ENCODE measurements at regions not wholly inside any gene's neighbourhood (a gene's known extent, or its start where the extent isn't known, plus 50 kb on each side); places are given as distances from the start of the nearest gene placed in this dataset.

GRCh38 chr5:155929112-155929511 lies 397.9 kb upstream of the SGCD start:
- no peak for DNase-seq

- no peak for DNase-seq
These were observed 392.0 kb upstream of the SGCD start for GRCh38 chr5:155934964-155935363.

- no peak for DNase-seq
These were observed 391.2 kb upstream of the SGCD start for GRCh38 chr5:155935723-155936122.

DNA sequence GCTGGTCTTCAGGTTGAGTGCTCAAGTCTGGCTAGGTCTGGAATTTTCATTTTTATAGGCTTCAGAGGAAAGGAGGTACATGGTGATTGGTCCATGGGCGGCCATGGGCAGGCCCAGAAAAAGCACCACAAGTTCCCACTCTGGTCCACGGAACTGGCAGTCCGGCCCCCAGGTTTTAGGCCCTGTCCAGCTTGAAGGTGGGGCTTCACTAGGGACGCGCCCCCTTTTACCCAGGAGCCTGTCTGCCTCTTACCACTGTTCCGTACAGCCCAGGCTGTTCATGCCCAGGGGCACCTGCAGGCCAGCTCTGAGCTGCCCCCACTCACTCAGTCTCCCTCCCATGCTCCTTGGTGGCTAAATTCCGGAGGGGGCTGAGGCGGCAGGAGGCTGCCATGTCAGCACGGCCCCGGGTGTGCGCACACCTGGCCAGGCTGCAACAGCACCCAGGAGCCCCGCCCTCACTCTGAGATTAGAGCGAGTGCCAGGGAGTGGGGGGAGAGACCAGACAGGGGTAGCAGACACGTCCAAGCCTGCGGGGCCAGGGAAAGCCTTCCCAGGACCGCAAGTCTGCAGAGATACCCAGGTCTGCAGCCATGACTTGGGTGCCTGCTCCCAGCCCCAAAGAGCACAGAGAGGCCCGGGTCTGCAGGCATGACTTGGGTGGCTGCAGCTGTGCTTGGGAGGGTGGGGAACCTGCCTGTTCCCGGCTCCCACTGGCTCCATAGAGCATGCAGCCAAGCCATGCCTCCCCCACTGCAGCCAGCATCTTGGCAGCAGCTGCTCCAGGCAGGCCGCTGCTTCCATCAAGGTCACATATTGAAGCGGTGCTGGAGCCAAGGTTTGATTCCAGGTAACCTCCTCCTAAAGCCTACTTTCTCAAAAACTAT lies 390.2 kb upstream of the SGCD start:
- no peak for DNase-seq

GRCh38 chr5:155938051-155938450 lies 388.9 kb upstream of the SGCD start:
- DNase-seq: no peak

DNA sequence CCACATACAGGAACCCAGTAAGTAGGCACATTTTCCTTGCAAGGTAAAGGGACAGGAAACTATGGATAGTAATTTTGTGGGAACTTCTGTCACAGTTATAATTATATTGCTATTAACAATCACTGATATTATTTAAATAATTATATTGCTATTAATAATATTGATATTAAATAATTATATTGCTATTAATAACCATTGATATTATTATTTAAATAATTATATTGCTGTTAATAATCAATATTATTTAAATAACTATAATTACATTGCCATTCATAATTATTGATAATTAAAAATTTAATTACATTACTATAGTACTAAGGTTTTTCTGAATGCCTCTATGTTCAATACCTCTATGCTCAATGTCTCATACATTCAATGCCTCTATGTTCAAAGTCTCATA lies 385.6 kb upstream of the SGCD start:
- DNase-seq: no peak

DNA sequence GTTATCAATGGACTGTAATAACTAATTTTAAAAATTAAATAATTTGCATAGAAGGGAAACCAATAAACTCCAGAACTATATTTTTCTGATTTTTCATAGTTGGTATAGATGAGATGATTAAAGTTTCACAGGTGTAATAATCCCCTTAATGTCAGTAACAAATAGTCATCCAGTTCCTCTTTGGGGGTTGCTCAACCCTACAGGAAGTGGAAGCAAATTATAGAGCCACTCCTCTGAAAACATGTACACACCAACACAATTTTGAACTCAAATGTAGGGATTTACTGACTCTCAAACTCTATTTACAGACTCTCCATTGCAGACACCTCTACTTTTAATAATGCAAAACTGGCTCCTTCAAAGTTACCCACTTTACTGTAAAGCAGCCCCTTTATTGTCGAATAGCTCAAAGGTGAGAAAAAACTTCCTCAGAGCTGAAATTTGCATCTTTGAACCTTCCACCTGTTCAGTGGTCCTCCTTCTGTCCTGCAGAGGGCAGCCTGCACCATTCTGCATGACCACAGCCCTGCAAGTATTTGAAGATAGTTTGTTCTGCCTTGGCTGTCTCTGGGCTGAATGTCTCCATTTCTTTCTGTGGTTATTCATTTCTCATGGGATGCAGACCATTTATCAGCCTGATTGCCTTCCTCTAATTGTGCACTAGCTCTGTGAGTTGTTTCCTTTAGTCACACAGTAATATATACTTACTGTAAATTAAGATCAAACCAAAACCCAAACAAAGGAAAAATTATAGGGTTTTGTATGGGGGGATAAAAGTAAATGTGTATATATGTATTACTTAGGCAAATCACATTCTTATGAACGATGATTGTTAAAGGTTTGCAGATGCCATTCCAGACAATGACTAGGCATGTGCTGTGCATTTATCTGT lies 383.2 kb upstream of the SGCD start:
- peak; percentile 9 for DNase-seq

- no peak for DNase-seq
These were observed 379.4 kb upstream of the SGCD start for GRCh38 chr5:155947394-155948062.

DNA sequence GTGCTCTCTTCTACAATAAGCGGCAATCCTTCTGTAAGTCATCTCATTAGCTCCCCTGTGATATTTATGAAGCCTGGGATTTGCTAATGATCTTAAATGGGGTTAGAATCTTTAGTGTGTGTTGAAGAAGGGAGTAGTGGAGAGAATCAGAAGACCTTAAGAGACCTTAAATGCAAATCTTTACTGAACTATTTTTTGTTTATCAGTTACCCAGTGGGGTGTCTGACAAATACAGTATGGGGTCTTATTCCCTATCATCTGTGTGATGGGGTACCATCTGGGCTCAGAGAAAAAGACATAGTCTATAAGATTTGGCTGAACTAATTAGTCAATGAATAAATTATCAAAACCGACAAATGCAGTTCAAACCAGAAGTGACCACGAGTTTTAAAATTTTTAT lies 378.4 kb upstream of the SGCD start:
- no peak for DNase-seq

DNA sequence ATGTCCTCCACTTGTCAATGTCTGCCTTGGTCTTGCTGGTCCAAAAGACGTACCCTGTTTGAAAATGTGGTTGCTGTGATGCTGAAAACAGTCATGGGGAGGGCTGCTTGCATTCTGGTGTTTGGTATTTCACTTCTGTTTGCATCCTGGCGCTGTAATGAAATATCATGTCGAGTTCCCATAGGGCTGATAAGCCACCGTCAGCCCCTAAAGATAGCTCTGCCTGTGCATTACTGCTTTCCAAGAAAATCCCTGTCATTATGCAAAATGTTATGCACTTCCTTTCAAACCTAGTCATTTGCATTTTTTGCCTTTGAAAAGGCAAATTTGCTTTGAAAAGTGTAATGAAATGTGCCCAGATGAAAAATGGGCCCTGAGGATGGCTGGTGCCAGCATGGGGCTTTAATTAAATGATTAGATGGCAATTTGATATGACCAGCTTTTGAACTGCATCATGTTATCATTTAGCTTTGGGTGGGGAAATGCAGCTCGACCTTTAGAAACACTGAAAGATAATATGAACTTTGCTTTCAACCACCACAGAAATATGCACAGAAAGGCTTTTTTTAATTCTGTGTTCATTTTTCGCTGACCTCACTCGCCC lies 374.4 kb upstream of the SGCD start:
- no peak for DNase-seq

GRCh38 chr5:155953335-155953734 lies 373.6 kb upstream of the SGCD start:
- DNase-seq: no peak

DNA sequence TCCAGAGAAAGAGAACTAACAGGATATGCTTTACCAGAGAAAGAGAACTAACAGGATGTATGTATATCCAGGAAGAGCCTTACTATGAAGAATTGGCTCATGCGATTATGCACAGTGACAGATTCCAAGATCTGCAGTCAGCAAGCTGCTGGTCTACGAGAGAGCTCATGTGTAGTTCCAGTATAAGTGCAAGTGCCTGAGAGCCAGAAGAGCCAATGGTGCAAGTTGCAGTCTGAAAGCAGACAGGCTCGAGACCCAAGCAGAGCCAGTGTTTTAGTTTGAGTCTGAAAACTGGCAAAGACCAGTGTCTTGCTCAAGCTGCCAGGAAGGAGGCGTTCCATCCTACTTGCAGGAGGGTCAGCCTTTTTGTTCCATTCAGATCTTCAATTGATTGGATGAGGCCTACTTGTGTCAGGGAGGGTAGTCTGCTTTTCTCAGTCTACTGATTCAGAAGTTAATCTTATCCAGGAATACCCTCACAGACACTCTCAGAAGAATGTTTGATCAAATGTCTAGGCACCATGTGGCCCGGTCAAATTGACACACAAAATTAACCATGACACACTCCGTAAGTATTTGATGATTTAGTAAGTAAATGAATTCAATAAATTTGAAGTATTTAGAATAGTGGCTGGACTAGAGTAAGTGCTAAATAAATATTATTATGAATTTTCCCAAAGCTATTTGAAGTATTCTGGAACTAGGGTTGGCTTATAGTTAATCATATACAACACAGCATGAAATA lies 372.1 kb upstream of the SGCD start:
- no peak for DNase-seq

- no peak for DNase-seq
These were observed 369.1 kb upstream of the SGCD start for GRCh38 chr5:155957884-155958283.

DNA sequence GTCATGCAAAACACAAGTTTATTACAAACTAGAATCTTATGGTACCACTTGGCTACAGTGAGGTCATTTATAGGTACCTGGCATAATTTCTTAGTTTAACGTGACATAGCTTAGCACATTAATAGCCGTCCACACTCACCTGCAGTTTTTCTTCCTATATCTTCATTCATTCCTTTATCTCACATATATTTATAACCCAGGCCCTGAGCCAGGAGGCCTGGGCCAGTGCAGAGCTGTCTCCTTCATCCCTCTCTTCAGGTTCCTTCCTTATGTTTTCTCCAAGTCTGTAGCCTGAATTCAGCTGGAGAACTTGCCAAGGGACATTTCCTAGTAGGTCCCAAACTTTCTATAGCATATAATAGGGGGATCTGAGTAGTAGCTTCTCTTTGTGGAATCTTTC lies 367.9 kb upstream of the SGCD start:
- DNase-seq: no peak

- DNase-seq: no peak
These were observed 366.8 kb upstream of the SGCD start for GRCh38 chr5:155960177-155960576.

DNA sequence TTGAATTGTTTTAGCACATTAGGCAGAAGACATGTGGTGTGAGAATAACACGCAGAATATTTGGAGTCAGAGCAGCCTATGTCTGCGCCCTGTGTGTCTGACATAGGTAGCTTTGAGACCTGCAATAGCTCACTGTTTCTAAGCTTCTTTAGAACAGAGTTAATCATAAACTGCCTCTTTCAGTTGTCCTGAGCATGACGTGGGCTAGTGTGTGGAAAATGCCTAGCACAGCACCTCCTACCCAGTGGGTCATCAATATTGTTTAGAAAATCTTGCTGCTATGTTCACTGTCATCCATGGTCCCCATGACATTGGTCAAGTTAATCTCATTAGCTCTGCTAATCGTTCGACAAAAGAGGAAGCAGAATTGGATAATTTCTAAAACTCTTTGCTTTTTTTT lies 357.4 kb upstream of the SGCD start:
- DNase-seq: no peak

DNA sequence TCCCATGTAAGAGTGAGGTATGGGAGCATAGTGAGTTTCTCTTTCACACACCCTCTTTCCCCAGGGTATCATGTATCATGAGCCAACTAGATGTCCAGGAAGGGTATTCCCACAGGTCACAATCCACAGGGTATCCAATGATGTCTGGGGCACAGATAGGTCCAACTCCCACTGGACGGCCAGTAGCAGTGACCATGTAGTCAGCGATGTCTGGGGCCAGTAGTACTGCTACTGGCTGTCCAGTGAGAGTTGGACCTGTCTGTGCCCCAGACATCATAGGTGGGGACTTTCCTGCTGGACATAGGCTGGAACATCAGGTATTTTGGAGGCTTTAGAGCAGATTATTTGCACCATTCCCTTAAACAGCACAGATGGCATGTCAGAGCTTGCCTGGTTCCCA lies 352.6 kb upstream of the SGCD start:
- no peak for DNase-seq

- no peak for DNase-seq
These were observed 348.1 kb upstream of the SGCD start for GRCh38 chr5:155978850-155979249.

DNA sequence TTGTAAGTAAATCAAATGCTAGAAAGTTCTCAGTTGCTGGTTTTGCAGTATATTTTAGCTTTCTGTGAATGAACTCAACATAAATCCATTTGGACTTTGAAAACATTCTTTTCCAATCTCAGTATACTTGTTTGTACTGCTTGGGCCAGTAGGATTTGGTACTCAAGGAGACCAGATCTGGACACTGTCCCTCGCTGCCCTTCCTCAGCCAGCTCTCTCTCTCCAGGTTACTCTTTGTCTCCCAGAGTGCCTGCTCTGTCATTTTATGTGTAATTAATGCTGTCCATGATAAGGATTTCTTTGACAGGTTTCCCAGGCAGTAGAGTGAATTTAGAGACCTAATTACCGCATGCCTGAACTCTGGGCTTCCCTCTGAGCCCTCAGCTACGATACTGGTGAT lies 344.6 kb upstream of the SGCD start:
- DNase-seq: no peak

GRCh38 chr5:155983954-155984353 lies 343.0 kb upstream of the SGCD start:
- DNase-seq: no peak

- no peak for DNase-seq
These were observed 339.6 kb upstream of the SGCD start for GRCh38 chr5:155987265-155987810.

DNA sequence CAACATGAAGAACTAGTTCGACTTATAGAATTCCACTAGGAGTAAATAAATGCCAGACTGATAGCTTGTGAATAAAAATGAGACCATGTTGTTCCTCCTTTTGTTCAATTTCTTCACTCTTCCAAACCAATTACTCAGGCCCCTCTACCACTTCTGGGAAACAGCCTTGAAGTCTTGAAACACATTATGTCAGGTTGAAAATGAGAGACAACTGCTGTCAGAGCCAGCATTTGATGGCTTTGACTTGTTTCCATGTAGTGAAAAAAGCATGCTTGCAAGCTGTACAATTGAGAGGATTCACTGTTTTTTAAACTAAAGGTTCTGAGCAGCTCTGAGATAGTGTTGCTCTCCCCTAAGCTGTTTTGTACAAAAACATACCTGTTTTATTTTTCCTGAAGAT lies 337.1 kb upstream of the SGCD start:
- no peak for DNase-seq
